WTC11 (cell line): ENCODE measurements at regions not wholly inside any gene's neighbourhood (a gene's known extent, or its start where the extent isn't known, plus 50 kb on each side); places are given as distances from the start of the nearest gene placed in this dataset.

Experiments
- ATAC-seq: fragments of 200-7000 bp; cut with Tn5 transposase; 2 replicates; pipeline ENCODE4 v1.10.0; 2021; ENCODE audit warnings: mild to moderate bottlenecking, moderate library complexity
- CTCF ChIA-PET: fragments of 300-600 bp; sonication (Branson Sonifier 250); formaldehyde crosslinking; loops from one replicate; lab custom pipeline; 2021; ENCODE audit warnings: antibody characterized with exemption; lab: Charles Lee
- POLR2A ChIA-PET: fragments of 350-600 bp; sonication (Branson Sonifier 250); formaldehyde crosslinking; loops from one replicate; lab custom pipeline; 2021; ENCODE audit warnings: antibody characterized with exemption; lab: Charles Lee
- DNase-seq: peaks from one replicate; pipeline ENCODE4 v3.0.0; 2021; ENCODE audit warnings: low spot score
- H3K27ac Mint-ChIP-seq: 2 replicates; pipeline ENCODE4 v1.8.0; 2021; ENCODE audit warnings: mixed read lengths
- H3K27me3 Mint-ChIP-seq: 2 replicates; pipeline ENCODE4 v1.8.0; 2021; ENCODE audit warnings: low read depth, mild to moderate bottlenecking, moderate library complexity, mixed read lengths
- H3K36me3 Mint-ChIP-seq: 2 replicates; pipeline ENCODE4 v1.8.0; 2021; ENCODE audit warnings: mixed read lengths
- H3K4me1 Mint-ChIP-seq: 2 replicates; pipeline ENCODE4 v1.8.0; 2022; ENCODE audit warnings: mixed read lengths
- H3K4me3 Mint-ChIP-seq: 2 replicates; pipeline ENCODE4 v1.8.0; 2021; ENCODE audit warnings: mild to moderate bottlenecking, moderate library complexity, mixed read lengths
- H3K9me3 Mint-ChIP-seq: 2 replicates; pipeline ENCODE4 v1.8.0; 2021; ENCODE audit warnings: mixed read lengths
- AFF4 ChIP-seq: sonication (generic); formaldehyde crosslinking; IDR thresholded peaks from 2 replicates; pipeline ENCODE4 v1.8.1; 2023; ENCODE audit warnings: mild to moderate bottlenecking, missing genetic modification reagents, borderline replicate concordance
- ATF3 ChIP-seq: sonication (generic); formaldehyde crosslinking; conservative IDR thresholded peaks from 2 replicates; pipeline ENCODE4 v1.8.1; 2022; ENCODE audit warnings: mild to moderate bottlenecking, missing genetic modification reagents
- E2F5 ChIP-seq: sonication (generic); formaldehyde crosslinking; IDR thresholded peaks from 2 replicates; pipeline ENCODE4 v1.8.1; 2022; ENCODE audit warnings: mild to moderate bottlenecking, moderate library complexity, missing genetic modification reagents
- FOXJ3 ChIP-seq: sonication (generic); formaldehyde crosslinking; IDR thresholded peaks from 2 replicates; pipeline ENCODE4 v1.9.0; 2021; ENCODE audit warnings: missing genetic modification reagents, mild to moderate bottlenecking, borderline replicate concordance
- GRHL2 ChIP-seq: fragments of 250-450 bp; sonication (Bioruptor Pico); IDR thresholded peaks from 2 replicates; pipeline ENCODE4 v1.8.0; 2022; ENCODE audit warnings: mild to moderate bottlenecking, moderate library complexity; ENCODE audit not compliant: insufficient replicate concordance, severe bottlenecking
- GTF2I ChIP-seq: fragments of 250-450 bp; sonication (Bioruptor Pico); conservative IDR thresholded peaks from 2 replicates; pipeline ENCODE4 v1.4.0; 2021; ENCODE audit warnings: mild to moderate bottlenecking
- MXD4 ChIP-seq: fragments of 250-450 bp; sonication (Bioruptor Pico); IDR thresholded peaks from 2 replicates; pipeline ENCODE4 v1.8.0; 2021; ENCODE audit warnings: mild to moderate bottlenecking, moderate library complexity, borderline replicate concordance
- NFE2L1 ChIP-seq: sonication (generic); formaldehyde crosslinking; IDR thresholded peaks from 2 replicates; pipeline ENCODE4 v1.8.1; 2023; ENCODE audit warnings: missing genetic modification reagents
- NR2C2 ChIP-seq: sonication (generic); formaldehyde crosslinking; IDR thresholded peaks from 2 replicates; pipeline ENCODE4 v1.8.0; 2022; ENCODE audit warnings: mild to moderate bottlenecking, missing genetic modification reagents
- SP1 ChIP-seq: sonication (generic); formaldehyde crosslinking; conservative IDR thresholded peaks from 2 replicates; pipeline ENCODE4 v1.8.1; 2022; ENCODE audit warnings: missing genetic modification reagents
- ZNF138 ChIP-seq: sonication (generic); formaldehyde crosslinking; conservative IDR thresholded peaks from 2 replicates; pipeline ENCODE4 v1.8.1; 2022; ENCODE audit warnings: mild to moderate bottlenecking, moderate library complexity, missing genetic modification reagents
- ZNF232 ChIP-seq: sonication (generic); formaldehyde crosslinking; IDR thresholded peaks from 2 replicates; pipeline ENCODE4 v1.8.0; 2022; ENCODE audit warnings: mild to moderate bottlenecking, missing genetic modification reagents
- ZNF416 ChIP-seq: fragments of 250-450 bp; sonication (Bioruptor Pico); IDR thresholded peaks from 2 replicates; pipeline ENCODE4 v1.9.0; 2021; ENCODE audit warnings: mild to moderate bottlenecking, inconsistent platforms
- ZNF512 ChIP-seq: sonication (generic); formaldehyde crosslinking; IDR thresholded peaks from 2 replicates; pipeline ENCODE4 v1.8.1; 2022; ENCODE audit warnings: missing genetic modification reagents, borderline replicate concordance
- ZSCAN18 ChIP-seq: fragments of 250-450 bp; sonication (Bioruptor Pico); IDR thresholded peaks from 2 replicates; pipeline ENCODE4 v2.1.2; 2022; ENCODE audit warnings: mild to moderate bottlenecking, moderate library complexity
- TF ChIP-seq, protein P1 (sequence below): sonication (generic); formaldehyde crosslinking; IDR thresholded peaks from 2 replicates; pipeline ENCODE4 v1.8.1; 2023; ENCODE audit warnings: mild to moderate bottlenecking, missing genetic modification reagents
- TF ChIP-seq, protein P2 (sequence below): sonication (generic); formaldehyde crosslinking; IDR thresholded peaks from 2 replicates; pipeline ENCODE4 v1.8.1; 2022; ENCODE audit warnings: low read depth, mild to moderate bottlenecking, moderate library complexity, missing genetic modification reagents, borderline replicate concordance
- TF ChIP-seq, protein P3 (sequence below): fragments of 250-450 bp; sonication (Bioruptor Pico); IDR thresholded peaks from 2 replicates; pipeline ENCODE4 v1.9.0; 2021; ENCODE audit warnings: mild to moderate bottlenecking
- TF ChIP-seq, protein P4 (sequence below): sonication (generic); formaldehyde crosslinking; IDR thresholded peaks from 2 replicates; pipeline ENCODE4 v1.8.0; 2022; ENCODE audit warnings: mild to moderate bottlenecking, missing genetic modification reagents

DNA sequence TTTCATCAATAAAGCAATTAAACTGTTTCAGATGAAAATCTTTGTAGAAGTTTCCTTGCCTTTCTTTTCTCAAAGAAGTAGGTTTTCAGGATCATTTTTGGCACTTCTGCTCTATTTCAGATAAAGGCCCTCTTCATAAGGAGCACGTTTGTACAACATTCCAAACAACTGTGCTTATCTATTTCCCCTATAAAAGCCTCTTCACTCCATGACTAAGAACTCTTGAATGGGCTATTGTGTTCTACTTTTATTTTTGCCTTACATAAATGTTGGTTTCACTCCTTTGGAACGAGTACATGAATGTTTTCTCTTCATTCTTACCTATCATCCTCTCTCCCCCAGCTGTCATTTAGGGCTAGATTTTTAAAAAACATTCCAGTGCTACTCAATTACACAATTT, 288.0 kb upstream of the PPP1R2C start (continued):
- TF ChIP-seq, protein P1, sequence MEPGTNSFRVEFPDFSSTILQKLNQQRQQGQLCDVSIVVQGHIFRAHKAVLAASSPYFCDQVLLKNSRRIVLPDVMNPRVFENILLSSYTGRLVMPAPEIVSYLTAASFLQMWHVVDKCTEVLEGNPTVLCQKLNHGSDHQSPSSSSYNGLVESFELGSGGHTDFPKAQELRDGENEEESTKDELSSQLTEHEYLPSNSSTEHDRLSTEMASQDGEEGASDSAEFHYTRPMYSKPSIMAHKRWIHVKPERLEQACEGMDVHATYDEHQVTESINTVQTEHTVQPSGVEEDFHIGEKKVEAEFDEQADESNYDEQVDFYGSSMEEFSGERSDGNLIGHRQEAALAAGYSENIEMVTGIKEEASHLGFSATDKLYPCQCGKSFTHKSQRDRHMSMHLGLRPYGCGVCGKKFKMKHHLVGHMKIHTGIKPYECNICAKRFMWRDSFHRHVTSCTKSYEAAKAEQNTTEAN, result no peak
- TF ChIP-seq ZNF512 (CRISPR knock-in tag), result no peak
- no peak for TF ChIP-seq FOXJ3 (CRISPR knock-in tag)
- TF ChIP-seq, protein P2, sequence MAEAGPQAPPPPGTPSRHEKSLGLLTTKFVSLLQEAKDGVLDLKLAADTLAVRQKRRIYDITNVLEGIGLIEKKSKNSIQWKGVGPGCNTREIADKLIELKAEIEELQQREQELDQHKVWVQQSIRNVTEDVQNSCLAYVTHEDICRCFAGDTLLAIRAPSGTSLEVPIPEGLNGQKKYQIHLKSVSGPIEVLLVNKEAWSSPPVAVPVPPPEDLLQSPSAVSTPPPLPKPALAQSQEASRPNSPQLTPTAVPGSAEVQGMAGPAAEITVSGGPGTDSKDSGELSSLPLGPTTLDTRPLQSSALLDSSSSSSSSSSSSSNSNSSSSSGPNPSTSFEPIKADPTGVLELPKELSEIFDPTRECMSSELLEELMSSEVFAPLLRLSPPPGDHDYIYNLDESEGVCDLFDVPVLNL, result no peak
- TF ChIP-seq, protein P3, sequence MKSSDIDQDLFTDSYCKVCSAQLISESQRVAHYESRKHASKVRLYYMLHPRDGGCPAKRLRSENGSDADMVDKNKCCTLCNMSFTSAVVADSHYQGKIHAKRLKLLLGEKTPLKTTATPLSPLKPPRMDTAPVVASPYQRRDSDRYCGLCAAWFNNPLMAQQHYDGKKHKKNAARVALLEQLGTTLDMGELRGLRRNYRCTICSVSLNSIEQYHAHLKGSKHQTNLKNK (CRISPR knock-in tag), result no peak
- no peak for TF ChIP-seq E2F5
- TF ChIP-seq NR2C2 (CRISPR knock-in tag), result no peak

DNA sequence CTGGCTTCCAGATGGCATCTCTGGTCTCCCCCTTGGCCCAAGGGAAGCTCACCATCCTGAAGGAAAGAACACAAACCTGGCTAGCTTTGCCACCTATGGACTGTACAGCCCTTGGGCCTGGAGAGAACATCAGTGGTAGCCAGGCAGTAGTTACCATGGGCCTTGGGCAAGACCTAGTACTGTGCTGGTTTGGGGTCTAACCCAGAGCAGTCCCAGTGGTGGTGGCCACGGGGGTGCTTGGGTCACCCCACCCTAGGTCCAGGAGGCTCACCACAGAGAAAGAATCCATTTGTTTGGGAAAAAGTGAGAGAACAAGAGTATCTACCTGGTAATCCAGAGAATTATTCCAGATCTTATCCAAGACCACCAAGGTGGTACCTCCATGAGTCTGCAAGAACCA, 290.7 kb upstream of the PPP1R2C start:
- Mint-ChIP-seq H3K36me3 (no peaks in the 10 kb centered on the region), H3K27ac (no peak overlapping the region), H3K27me3 (no peaks in the 10 kb centered on the region), H3K4me1 (no peaks in the 10 kb centered on the region), H3K4me3 (no peak overlapping the region), H3K9me3 (peaks cover 7% of the 10 kb centered on the region; the same call in 1 of the 2 replicates)
- ChIA-PET POLR2A (no interaction called here), CTCF (no interaction called here)
- no peak for DNase-seq
- ATAC-seq, result no peak
- TF ChIP-seq NFE2L1, result no peak
- TF ChIP-seq GTF2I (CRISPR knock-in tag), result no peak
- TF ChIP-seq, protein P3 (CRISPR knock-in tag), result no peak
- no peak for TF ChIP-seq ZNF232
- TF ChIP-seq ATF3 (CRISPR knock-in tag), result no peak
- TF ChIP-seq AFF4 (CRISPR knock-in tag), result no peak
- TF ChIP-seq, protein P4, sequence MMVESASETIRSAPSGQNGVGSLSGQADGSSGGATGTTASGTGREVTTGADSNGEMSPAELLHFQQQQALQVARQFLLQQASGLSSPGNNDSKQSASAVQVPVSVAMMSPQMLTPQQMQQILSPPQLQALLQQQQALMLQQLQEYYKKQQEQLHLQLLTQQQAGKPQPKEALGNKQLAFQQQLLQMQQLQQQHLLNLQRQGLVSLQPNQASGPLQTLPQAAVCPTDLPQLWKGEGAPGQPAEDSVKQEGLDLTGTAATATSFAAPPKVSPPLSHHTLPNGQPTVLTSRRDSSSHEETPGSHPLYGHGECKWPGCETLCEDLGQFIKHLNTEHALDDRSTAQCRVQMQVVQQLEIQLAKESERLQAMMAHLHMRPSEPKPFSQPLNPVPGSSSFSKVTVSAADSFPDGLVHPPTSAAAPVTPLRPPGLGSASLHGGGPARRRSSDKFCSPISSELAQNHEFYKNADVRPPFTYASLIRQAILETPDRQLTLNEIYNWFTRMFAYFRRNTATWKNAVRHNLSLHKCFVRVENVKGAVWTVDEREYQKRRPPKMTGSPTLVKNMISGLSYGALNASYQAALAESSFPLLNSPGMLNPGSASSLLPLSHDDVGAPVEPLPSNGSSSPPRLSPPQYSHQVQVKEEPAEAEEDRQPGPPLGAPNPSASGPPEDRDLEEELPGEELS (CRISPR knock-in tag), result no peak
- no peak for TF ChIP-seq ZNF512 (CRISPR knock-in tag)
- TF ChIP-seq ZNF138 (CRISPR knock-in tag), result no peak
- no peak for TF ChIP-seq MXD4 (CRISPR knock-in tag)
- no peak for TF ChIP-seq ZNF416 (CRISPR knock-in tag)
- TF ChIP-seq GRHL2 (CRISPR knock-in tag), result no peak
- TF ChIP-seq SP1 (CRISPR knock-in tag), result no peak
- TF ChIP-seq ZSCAN18 (CRISPR knock-in tag), result no peak
